ENCODE measurements at regions not wholly inside any gene's neighbourhood (a gene's known extent, or its start where the extent isn't known, plus 50 kb on each side); places are given as distances from the start of the nearest gene placed in this dataset.

DNA sequence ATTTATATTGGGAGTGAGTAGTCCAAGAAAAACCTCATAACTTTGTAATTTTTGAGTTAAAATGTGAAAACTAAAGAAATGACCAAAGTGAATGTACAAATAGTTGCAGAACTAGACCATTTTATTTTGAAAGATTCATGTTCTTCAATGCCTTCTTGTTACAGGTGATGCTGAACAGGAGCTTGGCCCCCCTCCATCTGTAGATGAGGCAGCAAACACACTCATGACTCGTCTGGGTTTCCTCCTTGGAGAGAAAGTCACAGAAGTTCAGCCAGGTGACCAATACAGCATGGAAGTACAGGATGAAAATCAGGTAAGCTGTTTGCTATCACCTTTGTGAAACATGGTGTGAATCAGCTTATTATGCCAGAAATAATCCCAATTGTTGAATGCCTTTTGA is 227.8 kb downstream of the TANC2 start:
- Histone ChIP-seq H3K23ac (ENCODE audit: insufficient read length, low read depth, low read length) (no peak overlapping the region), H3K4ac (ENCODE audit: low read depth, low read length) (no peak overlapping the region), H4K20me1 (ENCODE audit: control insufficient read depth, insufficient read depth, insufficient read length) (no peaks in the 10 kb centered on the region), H2BK12ac (ENCODE audit: insufficient read length, low read depth, low read length) (no peak overlapping the region), H3T11ph (ENCODE audit: low read length) (no peak overlapping the region), H3K9ac (ENCODE audit: extremely low read depth, insufficient read length, low read length) (no peak overlapping the region), H3K4me1 (ENCODE audit: insufficient read depth, low read length) (no peaks in the 10 kb centered on the region), H4K8ac (replicated peaks; ENCODE audit: insufficient read length, low read depth, low read length) (no peak overlapping the region), H3K79me1 (ENCODE audit: insufficient read depth, low read depth, low read length, poor library complexity, severe bottlenecking) (no peaks in the 10 kb centered on the region), H3K56ac (ENCODE audit: insufficient read length, low read depth, low read length) (no peak overlapping the region), H3K79me2 (ENCODE audit: insufficient read depth, low read length) (no peaks in the 10 kb centered on the region), H2AFZ (ENCODE audit: low read length) (no peak overlapping the region), H2BK120ac (ENCODE audit: low read depth, low read length, poor library complexity, severe bottlenecking) (no peak overlapping the region), H3K18ac (ENCODE audit: insufficient read length, low read depth, low read length) (no peak overlapping the region), H2BK5ac (ENCODE audit: insufficient read length, low read length) (no peak overlapping the region), H2AK5ac (ENCODE audit: insufficient read length, low read length) (no peak overlapping the region), H3K27me3 (ENCODE audit: insufficient read depth, low read length) (no peaks in the 10 kb centered on the region), H3K9me3 (ENCODE audit: control insufficient read depth, low read depth, low read length) (no peaks in the 10 kb centered on the region), H3K23me2 (ENCODE audit: insufficient read length, low read depth, low read length, poor library complexity, severe bottlenecking) (no peaks in the 10 kb centered on the region), H4K5ac (ENCODE audit: insufficient read length, low read depth, low read length) (no peak overlapping the region), H2BK20ac (ENCODE audit: low read depth, low read length, poor library complexity, severe bottlenecking) (no peak overlapping the region), H3K14ac (ENCODE audit: insufficient read depth, low read length) (no peak overlapping the region), H2BK15ac (ENCODE audit: low read depth, low read length) (no peak overlapping the region), H3K4me2 (ENCODE audit: insufficient read depth, insufficient read length, low read length) (no peak overlapping the region), H3K27ac (ENCODE audit: insufficient read length, low read depth, low read length) (no peak overlapping the region), H4K91ac (ENCODE audit: insufficient read length, low read depth, low read length) (no peak overlapping the region)
- WGBS (ENCODE audit: extremely low coverage, insufficient read length, low lambda C conversion rate): no CpG with 5 or more reads among the region's 1 CpG
- no peak for TF ChIP-seq CTCF (conservative IDR thresholded peaks at IDR 0.05)
- H3K36me3 Mint-ChIP-seq (ENCODE audit: insufficient read depth in 1 of 3, low read depth in 3 of 3): no peaks in the 10 kb centered on the region
- H3K27ac Mint-ChIP-seq: no peak overlapping the region
- no peaks in the 10 kb centered on the region for H3K9me3 Mint-ChIP-seq
- no peak overlapping the region for H3K4me3 Mint-ChIP-seq
- H3K27me3 Mint-ChIP-seq (ENCODE audit: low read depth): no peaks in the 10 kb centered on the region
- H3K4me1 Mint-ChIP-seq: no peaks in the 10 kb centered on the region
- no peak for DNase-seq
